ENCODE measurements at regions not wholly inside any gene's neighbourhood (a gene's known extent, or its start where the extent isn't known, plus 50 kb on each side); places are given as distances from the start of the nearest gene placed in this dataset.
A peak's percentile ranks its signal among the peaks of the same experiment; 100 is the strongest.

DNA sequence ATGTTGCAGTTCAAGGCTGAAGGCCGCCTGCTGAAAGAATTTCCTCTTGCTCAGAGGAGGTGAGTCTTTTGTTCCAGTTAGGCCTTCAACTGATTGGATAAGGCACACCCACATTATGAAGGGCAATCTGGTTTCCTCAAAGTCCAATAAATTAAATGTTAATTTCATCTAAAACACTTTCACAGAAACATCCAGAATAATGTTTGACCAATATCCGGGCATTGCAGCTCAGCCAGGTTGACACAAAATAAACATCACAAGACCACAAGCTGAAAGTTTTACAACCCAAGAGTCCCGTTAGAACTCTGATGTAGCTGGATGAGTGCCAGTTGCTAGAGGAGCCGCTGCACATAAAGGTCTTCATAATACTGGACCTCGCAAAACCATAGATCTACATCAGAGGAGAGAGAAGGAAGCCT, 64.9 kb upstream of the EED start:
- TF ChIP-seq, protein P1, sequence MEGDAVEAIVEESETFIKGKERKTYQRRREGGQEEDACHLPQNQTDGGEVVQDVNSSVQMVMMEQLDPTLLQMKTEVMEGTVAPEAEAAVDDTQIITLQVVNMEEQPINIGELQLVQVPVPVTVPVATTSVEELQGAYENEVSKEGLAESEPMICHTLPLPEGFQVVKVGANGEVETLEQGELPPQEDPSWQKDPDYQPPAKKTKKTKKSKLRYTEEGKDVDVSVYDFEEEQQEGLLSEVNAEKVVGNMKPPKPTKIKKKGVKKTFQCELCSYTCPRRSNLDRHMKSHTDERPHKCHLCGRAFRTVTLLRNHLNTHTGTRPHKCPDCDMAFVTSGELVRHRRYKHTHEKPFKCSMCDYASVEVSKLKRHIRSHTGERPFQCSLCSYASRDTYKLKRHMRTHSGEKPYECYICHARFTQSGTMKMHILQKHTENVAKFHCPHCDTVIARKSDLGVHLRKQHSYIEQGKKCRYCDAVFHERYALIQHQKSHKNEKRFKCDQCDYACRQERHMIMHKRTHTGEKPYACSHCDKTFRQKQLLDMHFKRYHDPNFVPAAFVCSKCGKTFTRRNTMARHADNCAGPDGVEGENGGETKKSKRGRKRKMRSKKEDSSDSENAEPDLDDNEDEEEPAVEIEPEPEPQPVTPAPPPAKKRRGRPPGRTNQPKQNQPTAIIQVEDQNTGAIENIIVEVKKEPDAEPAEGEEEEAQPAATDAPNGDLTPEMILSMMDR (IDR thresholded peaks at IDR 0.05; ENCODE audit: unreplicated experiment), result no peak
- Mint-ChIP-seq H3K4me3 (ENCODE audit: low read depth, unreplicated experiment) (no peak overlapping the region), H3K27me3 (ENCODE audit: unreplicated experiment) (no peaks in the 10 kb centered on the region), H3K4me1 (ENCODE audit: low read depth, unreplicated experiment) (peaks cover 9% of the 10 kb centered on the region), H3K36me3 (ENCODE audit: insufficient read depth, unreplicated experiment) (no peaks in the 10 kb centered on the region), H3K9me3 (ENCODE audit: low read depth, unreplicated experiment) (no peaks in the 10 kb centered on the region), H3K27ac (ENCODE audit: unreplicated experiment) (no peak overlapping the region)
- DNase-seq, result no peak
- BruUV-seq (replicated peaks), result no TSS peak
- CTCF ChIA-PET, result no interaction called here
- intact Hi-C loops (cut with micrococcal nuclease; ENCODE audit: unreplicated experiment), result no loop called here

DNA sequence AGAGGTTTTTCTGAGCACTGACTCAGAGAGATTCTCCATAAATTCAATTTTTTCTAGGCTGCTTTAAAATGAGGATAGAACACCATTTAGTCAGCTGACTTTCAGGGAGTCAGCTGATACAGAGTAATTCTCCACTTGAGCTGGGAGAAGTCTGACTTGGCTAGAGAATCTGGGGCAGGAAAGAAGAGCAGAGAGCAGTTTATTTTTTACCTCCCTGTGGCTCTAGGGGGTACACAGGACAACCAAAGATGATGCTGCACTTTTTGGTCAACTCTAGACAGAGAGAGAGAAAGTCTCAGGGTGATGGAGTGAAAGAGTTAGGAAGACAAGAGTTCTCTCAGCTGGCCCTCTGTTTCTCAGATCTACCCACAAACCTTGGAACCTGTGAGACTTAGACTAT, 67.3 kb upstream of the EED start:
- BruUV-seq (replicated peaks), result no TSS peak

DNA sequence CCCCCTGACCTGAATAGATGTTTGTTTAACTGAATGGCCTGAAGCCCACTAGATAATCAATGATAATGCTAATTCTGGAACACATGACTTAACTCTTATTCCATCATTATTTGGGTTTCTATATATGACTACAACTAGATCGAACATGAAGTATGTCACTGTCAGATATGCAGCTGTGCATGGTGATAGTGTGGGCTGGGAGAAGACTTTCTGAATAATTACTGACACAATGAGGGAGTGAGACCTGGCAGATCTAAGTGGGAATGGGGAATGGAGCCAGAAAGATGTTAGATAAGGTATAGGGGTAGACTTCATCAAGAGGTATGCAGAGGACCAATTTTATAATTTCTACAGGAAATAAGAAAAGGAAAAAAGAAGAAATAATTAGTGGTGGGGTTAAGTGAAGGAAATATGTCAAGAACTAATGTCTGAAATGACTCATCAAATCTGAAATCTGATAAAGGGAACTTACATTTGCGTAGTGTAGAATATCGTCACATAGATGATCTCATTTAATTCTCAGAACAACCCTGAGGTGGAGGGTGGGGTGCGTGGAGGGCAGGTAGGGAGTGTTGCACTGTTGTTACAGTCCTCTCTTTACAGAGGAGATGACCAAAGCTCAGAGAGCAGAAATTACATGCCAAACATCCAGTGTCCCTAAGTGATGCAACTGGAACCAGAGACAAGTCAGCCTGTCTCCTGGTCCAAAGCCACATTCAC, 68.2 kb upstream of the EED start:
- Mint-ChIP-seq H3K4me1 (ENCODE audit: low read depth, unreplicated experiment) (peaks cover 7% of the 10 kb centered on the region), H3K4me3 (ENCODE audit: low read depth, unreplicated experiment) (no peak overlapping the region), H3K9me3 (ENCODE audit: low read depth, unreplicated experiment) (no peaks in the 10 kb centered on the region), H3K27ac (ENCODE audit: unreplicated experiment) (peak overlapping the region; percentile 21), H3K36me3 (ENCODE audit: insufficient read depth, unreplicated experiment) (no peaks in the 10 kb centered on the region), H3K27me3 (ENCODE audit: unreplicated experiment) (no peaks in the 10 kb centered on the region)
- peak; percentile 8 for DNase-seq
- BruUV-seq (replicated peaks), result no TSS peak
- TF ChIP-seq, protein P1 (IDR thresholded peaks at IDR 0.05; ENCODE audit: unreplicated experiment), result no peak
- intact Hi-C loops (cut with micrococcal nuclease; ENCODE audit: unreplicated experiment), result no loop called here
- CTCF ChIA-PET, result no interaction called here

More for the DNA sequence above, 67.3 kb upstream of the EED start:
- intact Hi-C loops (cut with micrococcal nuclease; ENCODE audit: unreplicated experiment), result no loop called here
- Mint-ChIP-seq H3K27me3 (ENCODE audit: unreplicated experiment) (no peaks in the 10 kb centered on the region), H3K9me3 (ENCODE audit: low read depth, unreplicated experiment) (no peaks in the 10 kb centered on the region), H3K4me1 (ENCODE audit: low read depth, unreplicated experiment) (peaks cover 7% of the 10 kb centered on the region), H3K36me3 (ENCODE audit: insufficient read depth, unreplicated experiment) (no peaks in the 10 kb centered on the region), H3K4me3 (ENCODE audit: low read depth, unreplicated experiment) (no peak overlapping the region), H3K27ac (ENCODE audit: unreplicated experiment) (no peak overlapping the region)
- no peak for DNase-seq
- CTCF ChIA-PET, result no interaction called here
- TF ChIP-seq, protein P1 (IDR thresholded peaks at IDR 0.05; ENCODE audit: unreplicated experiment), result no peak

DNA sequence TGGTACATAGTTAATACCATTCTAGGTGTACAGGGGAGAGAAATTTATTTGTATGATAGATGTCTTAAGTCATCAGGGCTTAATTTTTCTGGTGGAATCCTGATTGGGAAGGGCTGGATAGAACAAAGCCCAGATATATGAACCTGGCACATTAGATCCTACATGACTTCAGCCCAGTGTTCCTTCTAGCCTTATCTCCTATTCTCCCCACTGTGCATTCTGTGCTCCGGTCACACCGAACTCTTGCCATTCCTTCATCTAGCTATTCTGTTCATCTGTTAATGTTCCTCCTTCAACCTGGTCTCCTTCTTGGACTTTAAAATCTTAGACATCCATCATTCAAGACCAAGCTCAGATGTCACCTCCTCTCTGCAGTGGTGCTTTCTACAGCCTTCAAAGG, 68.9 kb upstream of the EED start:
- TF ChIP-seq, protein P1 (IDR thresholded peaks at IDR 0.05; ENCODE audit: unreplicated experiment), result no peak
- no TSS peak for BruUV-seq (replicated peaks)
- no peak overlapping the region for H3K4me3 Mint-ChIP-seq (ENCODE audit: low read depth, unreplicated experiment)
- no peaks in the 10 kb centered on the region for H3K36me3 Mint-ChIP-seq (ENCODE audit: insufficient read depth, unreplicated experiment)
- H3K27ac Mint-ChIP-seq (ENCODE audit: unreplicated experiment), result no peak overlapping the region
- DNase-seq, result no peak
- CTCF ChIA-PET, result no interaction called here
- intact Hi-C loops (cut with micrococcal nuclease; ENCODE audit: unreplicated experiment), result no loop called here
- peaks cover 7% of the 10 kb centered on the region for H3K4me1 Mint-ChIP-seq (ENCODE audit: low read depth, unreplicated experiment)
- H3K9me3 Mint-ChIP-seq (ENCODE audit: low read depth, unreplicated experiment), result no peaks in the 10 kb centered on the region
- no peaks in the 10 kb centered on the region for H3K27me3 Mint-ChIP-seq (ENCODE audit: unreplicated experiment)

Measured in Calu3 (cell line).